ENCODE measurements at regions not wholly inside any gene's neighbourhood (a gene's known extent, or its start where the extent isn't known, plus 50 kb on each side); places are given as distances from the start of the nearest gene placed in this dataset.

GRCh38 chr3:83706669-83707068 lies 1252.1 kb upstream of the CADM2 start:
- DNase-seq: no peak
- 100% methylated on average over 1 of the region's 1 CpG for WGBS, 2 experiments (ENCODE audit: insufficient coverage in 1 of 2, insufficient read length in 1 of 2)
- Mint-ChIP-seq H3K4me1 (no peaks in the 10 kb centered on the region), H3K36me3 (ENCODE audit: low read depth) (no peaks in the 10 kb centered on the region), H3K4me3 (no peak overlapping the region), H3K27me3 (ENCODE audit: insufficient read depth) (no peaks in the 10 kb centered on the region), H3K9me3 (no peaks in the 10 kb centered on the region), H3K27ac (no peak overlapping the region)
- no peak for TF ChIP-seq CTCF (conservative IDR thresholded peaks at IDR 0.05)
- H3K27me3 ChIP-seq (ENCODE audit: control insufficient read depth, insufficient read depth, low read length, poor library complexity, severe bottlenecking): no peaks in the 10 kb centered on the region
- H3K36me3 ChIP-seq (ENCODE audit: control insufficient read depth, insufficient read depth, low read length): no peaks in the 10 kb centered on the region
- H3K9ac ChIP-seq (ENCODE audit: extremely low read depth, low read length, poor library complexity, severe bottlenecking): no peak overlapping the region
- no peak overlapping the region for H3K4me3 ChIP-seq (ENCODE audit: low read length)
- H3K4me1 ChIP-seq (ENCODE audit: control insufficient read depth, insufficient read depth, low read length): no peaks in the 10 kb centered on the region
- H3K9me3 ChIP-seq (ENCODE audit: control insufficient read depth, low read length): no peaks in the 10 kb centered on the region
- H3K27ac ChIP-seq (ENCODE audit: low read depth, low read length): no peak overlapping the region

GRCh38 chr3:83715307-83715706 lies 1243.5 kb upstream of the CADM2 start:
- no peak overlapping the region for H3K4me3 ChIP-seq (ENCODE audit: low read length)
- Mint-ChIP-seq H3K4me1 (no peaks in the 10 kb centered on the region), H3K27ac (no peak overlapping the region), H3K36me3 (ENCODE audit: low read depth) (no peaks in the 10 kb centered on the region), H3K4me3 (no peak overlapping the region), H3K9me3 (no peaks in the 10 kb centered on the region), H3K27me3 (ENCODE audit: insufficient read depth) (no peaks in the 10 kb centered on the region)
- WGBS, 2 experiments (ENCODE audit: insufficient coverage in 1 of 2, insufficient read length in 1 of 2): 83 to 93% methylated on average over 2 to 5 of the region's 5 CpGs
- H3K27ac ChIP-seq (ENCODE audit: low read depth, low read length): no peak overlapping the region
- H3K27me3 ChIP-seq (ENCODE audit: control insufficient read depth, insufficient read depth, low read length, poor library complexity, severe bottlenecking): no peaks in the 10 kb centered on the region
- no peak for TF ChIP-seq CTCF (conservative IDR thresholded peaks at IDR 0.05)
- no peaks in the 10 kb centered on the region for H3K9me3 ChIP-seq (ENCODE audit: control insufficient read depth, low read length)
- DNase-seq: no peak
- no peak overlapping the region for H3K9ac ChIP-seq (ENCODE audit: extremely low read depth, low read length, poor library complexity, severe bottlenecking)
- no peaks in the 10 kb centered on the region for H3K36me3 ChIP-seq (ENCODE audit: control insufficient read depth, insufficient read depth, low read length)
- no peaks in the 10 kb centered on the region for H3K4me1 ChIP-seq (ENCODE audit: control insufficient read depth, insufficient read depth, low read length)

- Histone ChIP-seq H3K9ac (ENCODE audit: extremely low read depth, low read length, poor library complexity, severe bottlenecking) (no peak overlapping the region), H3K4me1 (ENCODE audit: control insufficient read depth, insufficient read depth, low read length) (no peaks in the 10 kb centered on the region), H3K36me3 (ENCODE audit: control insufficient read depth, insufficient read depth, low read length) (no peaks in the 10 kb centered on the region), H3K9me3 (ENCODE audit: control insufficient read depth, low read length) (peaks cover 18% of the 10 kb centered on the region), H3K27ac (ENCODE audit: low read depth, low read length) (no peak overlapping the region), H3K4me3 (ENCODE audit: low read length) (no peak overlapping the region), H3K27me3 (ENCODE audit: control insufficient read depth, insufficient read depth, low read length, poor library complexity, severe bottlenecking) (no peaks in the 10 kb centered on the region)
- no peak overlapping the region for H3K27ac Mint-ChIP-seq
- TF ChIP-seq CTCF (conservative IDR thresholded peaks at IDR 0.05): no peak
- H3K9me3 Mint-ChIP-seq: peaks cover 28% of the 10 kb centered on the region
- 80 to 100% methylated on average over 1 of the region's 1 CpG for WGBS, 2 experiments (ENCODE audit: insufficient coverage in 1 of 2, insufficient read length in 1 of 2)
- no peak for DNase-seq
- H3K4me3 Mint-ChIP-seq: no peak overlapping the region
- H3K36me3 Mint-ChIP-seq (ENCODE audit: low read depth): no peaks in the 10 kb centered on the region
- no peaks in the 10 kb centered on the region for H3K27me3 Mint-ChIP-seq (ENCODE audit: insufficient read depth)
- no peaks in the 10 kb centered on the region for H3K4me1 Mint-ChIP-seq
Observed at GRCh38 chr3:83729576-83729975, 1229.2 kb upstream of the CADM2 start.
